Loucy (cell line): ENCODE measurements at regions not wholly inside any gene's neighbourhood (a gene's known extent, or its start where the extent isn't known, plus 50 kb on each side); places are given as distances from the start of the nearest gene placed in this dataset.

Experiments used
- H2AFZ ChIP-seq: fragments of 200-600 bp; sonication (generic); 2 replicates; pipeline ENCODE4 v1.6.0; 2016; ENCODE audit warnings: antibody characterized with exemption, mild to moderate bottlenecking, low read length, moderate library complexity
- H3F3A ChIP-seq: fragments of 200-600 bp; 2 replicates; pipeline ENCODE4 v1.6.0; 2016; ENCODE audit warnings: antibody characterized with exemption, low read depth, mild to moderate bottlenecking
- H3K27me3 ChIP-seq: fragments of 200-600 bp; sonication (generic); 2 replicates; pipeline ENCODE4 v1.6.1; 2014; ENCODE audit warnings: low read length, mild to moderate bottlenecking; ENCODE audit not compliant: insufficient read depth, poor library complexity, severe bottlenecking
- H3K36me3 ChIP-seq: fragments of 200-600 bp; sonication (generic); 2 replicates; pipeline ENCODE4 v1.6.1; 2016; ENCODE audit warnings: low read length; ENCODE audit not compliant: insufficient read depth
- H3K4me1 ChIP-seq: fragments of 200-600 bp; sonication (generic); 2 replicates; pipeline ENCODE4 v1.5.1; 2014; ENCODE audit warnings: low read length, mild to moderate bottlenecking; ENCODE audit not compliant: insufficient read depth, poor library complexity, severe bottlenecking
- H3K4me2 ChIP-seq: fragments of 200-600 bp; sonication (generic); 2 replicates; pipeline ENCODE4 v1.6.0; 2014; ENCODE audit warnings: antibody characterized with exemption, low read length, low read depth, mild to moderate bottlenecking; ENCODE audit not compliant: poor library complexity, severe bottlenecking
- H3K4me3 ChIP-seq: fragments of 200-600 bp; sonication (generic); 2 replicates; pipeline ENCODE4 v1.5.1; 2014; ENCODE audit warnings: low read length, mild to moderate bottlenecking, mixed read lengths; ENCODE audit not compliant: poor library complexity, severe bottlenecking
- H3K79me2 ChIP-seq: fragments of 200-600 bp; sonication (generic); 2 replicates; pipeline ENCODE4 v1.6.1; 2014; ENCODE audit warnings: low read length; ENCODE audit not compliant: insufficient read depth
- H3K9ac ChIP-seq: fragments of 200-600 bp; sonication (generic); 2 replicates; pipeline ENCODE4 v1.6.0; 2014; ENCODE audit warnings: mild to moderate bottlenecking, low read depth, low read length, moderate library complexity; ENCODE audit not compliant: poor library complexity, severe bottlenecking
- H3K9me2 ChIP-seq: fragments of 200-600 bp; sonication (generic); replicated peaks from 2 replicates; pipeline ENCODE4 v1.6.1; 2016; ENCODE audit warnings: low read depth, low read length, mixed read lengths
- H3K9me3 ChIP-seq: fragments of 200-600 bp; sonication (generic); 2 replicates; pipeline ENCODE4 v1.6.1; 2014; ENCODE audit warnings: mild to moderate bottlenecking, antibody characterized with exemption, low read length, low read depth; ENCODE audit not compliant: insufficient read depth
- H4K20me1 ChIP-seq: fragments of 200-600 bp; sonication (generic); 2 replicates; pipeline ENCODE4 v1.6.0; 2014; ENCODE audit warnings: antibody characterized with exemption, low read length, mild to moderate bottlenecking; ENCODE audit not compliant: insufficient read depth, poor library complexity, severe bottlenecking
- CTCF ChIP-seq: fragments of 200-600 bp; sonication (generic); conservative IDR thresholded peaks from 2 replicates; pipeline ENCODE4 v1.5.1; 2014; ENCODE audit warnings: mild to moderate bottlenecking, antibody characterized with exemption, low read length
- EZH2phosphoT487 ChIP-seq: fragments of 200-600 bp; IDR thresholded peaks from 2 replicates; pipeline ENCODE4 v1.6.1; 2018; ENCODE audit warnings: antibody characterized with exemption, mild to moderate bottlenecking, moderate library complexity, borderline replicate concordance

GRCh38 chr1:191460234-191460633, 698.0 kb upstream of the RGS18 start:
- no peaks in the 10 kb centered on the region for H3K79me2 ChIP-seq
- H2AFZ ChIP-seq, result no peak overlapping the region
- no peak overlapping the region for H3K4me2 ChIP-seq
- no peaks in the 10 kb centered on the region for H3K36me3 ChIP-seq
- H3K9me2 ChIP-seq, result no peaks in the 10 kb centered on the region
- no peaks in the 10 kb centered on the region for H3F3A ChIP-seq
- TF ChIP-seq CTCF, result no peak
- no peak for TF ChIP-seq EZH2phosphoT487
- no peaks in the 10 kb centered on the region for H4K20me1 ChIP-seq
- no peaks in the 10 kb centered on the region for H3K9me3 ChIP-seq
- no peak overlapping the region for H3K9ac ChIP-seq
- no peaks in the 10 kb centered on the region for H3K4me1 ChIP-seq
- no peak overlapping the region for H3K4me3 ChIP-seq
- no peaks in the 10 kb centered on the region for H3K27me3 ChIP-seq

GRCh38 chr1:191483988-191484387, 674.3 kb upstream of the RGS18 start:
- Histone ChIP-seq H3K36me3 (no peaks in the 10 kb centered on the region), H2AFZ (no peak overlapping the region)
- TF ChIP-seq CTCF, result no peak
- no peak for TF ChIP-seq EZH2phosphoT487

GRCh38 chr1:191490303-191490702, 668.0 kb upstream of the RGS18 start:
- Histone ChIP-seq H4K20me1 (no peaks in the 10 kb centered on the region), H2AFZ (no peak overlapping the region), H3K9ac (no peak overlapping the region), H3K4me3 (no peak overlapping the region), H3K79me2 (no peaks in the 10 kb centered on the region), H3K9me2 (no peaks in the 10 kb centered on the region), H3K4me2 (no peak overlapping the region), H3K9me3 (no peaks in the 10 kb centered on the region), H3K27me3 (no peaks in the 10 kb centered on the region), H3F3A (no peaks in the 10 kb centered on the region), H3K4me1 (no peaks in the 10 kb centered on the region), H3K36me3 (no peaks in the 10 kb centered on the region)
- TF ChIP-seq EZH2phosphoT487, result no peak

More at GRCh38 chr1:191483988-191484387, 674.3 kb upstream of the RGS18 start:
- Histone ChIP-seq H3K27me3 (no peaks in the 10 kb centered on the region), H3K9ac (no peak overlapping the region), H3K4me2 (no peak overlapping the region), H3K79me2 (no peaks in the 10 kb centered on the region), H4K20me1 (no peaks in the 10 kb centered on the region), H3F3A (no peaks in the 10 kb centered on the region), H3K9me2 (no peaks in the 10 kb centered on the region), H3K9me3 (no peaks in the 10 kb centered on the region), H3K4me3 (no peak overlapping the region), H3K4me1 (peaks cover 3% of the 10 kb centered on the region)

- no peaks in the 10 kb centered on the region for H3K9me3 ChIP-seq
- H3K27me3 ChIP-seq, result no peaks in the 10 kb centered on the region
- no peak for TF ChIP-seq EZH2phosphoT487
- TF ChIP-seq CTCF, result no peak
- H3K4me3 ChIP-seq, result no peak overlapping the region
- H3K4me1 ChIP-seq, result no peaks in the 10 kb centered on the region
- no peak overlapping the region for H3K4me2 ChIP-seq
- no peak overlapping the region for H2AFZ ChIP-seq
- H3K79me2 ChIP-seq, result no peaks in the 10 kb centered on the region
- H3K9me2 ChIP-seq, result no peaks in the 10 kb centered on the region
- no peaks in the 10 kb centered on the region for H3F3A ChIP-seq
- H4K20me1 ChIP-seq, result no peaks in the 10 kb centered on the region
- no peak overlapping the region for H3K9ac ChIP-seq
- H3K36me3 ChIP-seq, result no peaks in the 10 kb centered on the region
Observed at GRCh38 chr1:191495040-191495439, 663.2 kb upstream of the RGS18 start.
